Hepatocyte (in vitro differentiated cells): ENCODE measurements at regions not wholly inside any gene's neighbourhood (a gene's known extent, or its start where the extent isn't known, plus 50 kb on each side); places are given as distances from the start of the nearest gene placed in this dataset.

Experiments
- DNase-seq: peaks from one replicate; pipeline ENCODE4 v3.0.0-alpha.2; 2016; ENCODE audit warnings: low spot score
- H2AFZ ChIP-seq: fragments of 200-600 bp; sonication (generic); 2 replicates; pipeline ENCODE4 v1.6.0; 2016; ENCODE audit warnings: antibody characterized with exemption, mild to moderate bottlenecking
- H3K27ac ChIP-seq: fragments of 200-600 bp; sonication (generic); 2 replicates; pipeline ENCODE4 v1.5.1; 2016; ENCODE audit warnings: mild to moderate bottlenecking
- H3K27me3 ChIP-seq: fragments of 200-600 bp; sonication (generic); 2 replicates; pipeline ENCODE4 v1.6.1; 2016
- H3K36me3 ChIP-seq: fragments of 200-600 bp; sonication (generic); replicated peaks from 2 replicates; pipeline ENCODE4 v1.5.1; 2016; ENCODE audit warnings: low read depth; ENCODE audit not compliant: insufficient read depth
- H3K4me1 ChIP-seq: fragments of 200-600 bp; sonication (generic); 2 replicates; pipeline ENCODE4 v1.5.1; 2016; ENCODE audit warnings: mild to moderate bottlenecking, moderate library complexity; ENCODE audit not compliant: insufficient read depth
- H3K4me2 ChIP-seq: fragments of 200-600 bp; sonication (generic); 2 replicates; pipeline ENCODE4 v1.6.0; 2016
- H3K4me3 ChIP-seq: fragments of 200-600 bp; sonication (generic); 2 replicates; pipeline ENCODE4 v1.5.1; 2016; ENCODE audit warnings: mild to moderate bottlenecking
- H3K79me2 ChIP-seq: fragments of 200-600 bp; sonication (generic); 2 replicates; pipeline ENCODE4 v1.6.0; 2017; ENCODE audit warnings: mild to moderate bottlenecking
- H3K9me2 ChIP-seq: fragments of 200-600 bp; sonication (generic); replicated peaks from 2 replicates; pipeline ENCODE4 v1.6.0; 2017; ENCODE audit warnings: mild to moderate bottlenecking; ENCODE audit not compliant: insufficient read depth
- H3K9me3 ChIP-seq: fragments of 200-600 bp; sonication (generic); 2 replicates; pipeline ENCODE4 v1.5.1; 2016; ENCODE audit warnings: low read depth, mild to moderate bottlenecking
- H4K20me1 ChIP-seq: fragments of 200-600 bp; sonication (generic); 2 replicates; pipeline ENCODE4 v1.6.0; 2016; ENCODE audit warnings: mild to moderate bottlenecking; ENCODE audit not compliant: insufficient read depth, poor library complexity, severe bottlenecking
- EZH2 ChIP-seq: fragments of 200-600 bp; sonication (generic); IDR thresholded peaks from 2 replicates; pipeline ENCODE4 v1.6.1; 2016; ENCODE audit warnings: antibody characterized with exemption, mild to moderate bottlenecking, borderline replicate concordance
- EZH2phosphoT487 ChIP-seq: fragments of 200-600 bp; sonication (generic); IDR thresholded peaks from one replicate; pipeline ENCODE4 v1.6.1; 2018; ENCODE audit warnings: antibody characterized with exemption, mild to moderate bottlenecking, low read depth, moderate library complexity; ENCODE audit not compliant: unreplicated experiment, severe bottlenecking
- WGBS: methylation state at CpG from one replicate; pipeline ENCODE4 v1.1.6; 2016; ENCODE audit warnings: low lambda C conversion rate; ENCODE audit errors: missing lambda C conversion rate; 5-methylcytosine and 5-hydroxymethylcytosine counted together
- TF ChIP-seq, protein P1 (sequence below): fragments of 200-600 bp; sonication (generic); IDR thresholded peaks from 2 replicates; pipeline ENCODE4 v1.5.1; 2016; ENCODE audit warnings: antibody characterized with exemption, mild to moderate bottlenecking; ENCODE audit not compliant: poor library complexity

DNA sequence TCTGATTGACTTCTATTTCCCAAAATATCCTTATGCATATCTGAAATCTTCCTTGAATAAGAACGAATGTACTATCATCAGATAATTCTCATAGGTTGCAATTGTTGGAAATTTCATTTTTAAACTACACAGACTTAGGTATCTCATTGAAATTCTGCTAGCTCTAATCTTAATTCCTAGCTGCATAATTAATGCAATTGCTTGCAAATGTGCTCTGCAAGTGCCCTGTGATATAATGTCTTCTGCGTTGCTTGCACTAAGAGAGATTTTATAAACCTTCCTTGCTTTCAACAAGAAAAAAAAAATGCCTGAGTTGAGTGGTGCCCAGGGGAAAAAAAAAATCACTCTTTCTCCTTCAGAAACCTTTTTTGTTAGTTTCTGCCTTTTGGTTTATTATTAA is 354.9 kb downstream of the TFAP2A start:
- Histone ChIP-seq H3K79me2 (no peaks in the 10 kb centered on the region), H3K4me3 (no peak overlapping the region), H3K9me3 (no peaks in the 10 kb centered on the region), H3K4me1 (no peaks in the 10 kb centered on the region), H3K27me3 (no peaks in the 10 kb centered on the region), H3K9me2 (no peaks in the 10 kb centered on the region), H4K20me1 (no peaks in the 10 kb centered on the region), H3K4me2 (no peak overlapping the region), H3K27ac (no peak overlapping the region), H2AFZ (no peak overlapping the region), H3K36me3 (no peaks in the 10 kb centered on the region)
- DNase-seq, result no peak
- WGBS, result 65% methylated on average over 2 of the region's 2 CpGs
- TF ChIP-seq, protein P1, sequence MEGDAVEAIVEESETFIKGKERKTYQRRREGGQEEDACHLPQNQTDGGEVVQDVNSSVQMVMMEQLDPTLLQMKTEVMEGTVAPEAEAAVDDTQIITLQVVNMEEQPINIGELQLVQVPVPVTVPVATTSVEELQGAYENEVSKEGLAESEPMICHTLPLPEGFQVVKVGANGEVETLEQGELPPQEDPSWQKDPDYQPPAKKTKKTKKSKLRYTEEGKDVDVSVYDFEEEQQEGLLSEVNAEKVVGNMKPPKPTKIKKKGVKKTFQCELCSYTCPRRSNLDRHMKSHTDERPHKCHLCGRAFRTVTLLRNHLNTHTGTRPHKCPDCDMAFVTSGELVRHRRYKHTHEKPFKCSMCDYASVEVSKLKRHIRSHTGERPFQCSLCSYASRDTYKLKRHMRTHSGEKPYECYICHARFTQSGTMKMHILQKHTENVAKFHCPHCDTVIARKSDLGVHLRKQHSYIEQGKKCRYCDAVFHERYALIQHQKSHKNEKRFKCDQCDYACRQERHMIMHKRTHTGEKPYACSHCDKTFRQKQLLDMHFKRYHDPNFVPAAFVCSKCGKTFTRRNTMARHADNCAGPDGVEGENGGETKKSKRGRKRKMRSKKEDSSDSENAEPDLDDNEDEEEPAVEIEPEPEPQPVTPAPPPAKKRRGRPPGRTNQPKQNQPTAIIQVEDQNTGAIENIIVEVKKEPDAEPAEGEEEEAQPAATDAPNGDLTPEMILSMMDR, result no peak
- TF ChIP-seq EZH2phosphoT487 (no peak), EZH2 (no peak)

DNA sequence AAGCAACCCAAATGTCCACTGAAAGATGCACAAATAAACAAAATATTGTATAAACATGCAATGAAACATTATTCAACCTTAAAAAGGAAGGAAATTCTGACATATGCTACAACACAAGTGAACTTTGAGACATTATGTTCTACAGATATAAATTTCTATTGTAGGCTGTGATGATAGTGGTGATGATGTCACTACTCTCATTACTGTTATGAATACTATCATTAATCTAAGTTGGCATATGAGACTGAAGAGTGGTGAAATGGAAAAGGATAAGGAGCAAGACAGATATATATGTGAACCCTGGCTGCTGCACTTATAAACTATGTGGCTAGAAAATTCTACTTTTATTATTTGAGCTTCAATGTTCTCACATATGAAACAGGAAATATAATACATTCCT is 360.2 kb downstream of the TFAP2A start:
- no peaks in the 10 kb centered on the region for H3K27me3 ChIP-seq
- TF ChIP-seq, protein P1, result no peak
- TF ChIP-seq EZH2phosphoT487 (no peak), EZH2 (no peak)

DNA sequence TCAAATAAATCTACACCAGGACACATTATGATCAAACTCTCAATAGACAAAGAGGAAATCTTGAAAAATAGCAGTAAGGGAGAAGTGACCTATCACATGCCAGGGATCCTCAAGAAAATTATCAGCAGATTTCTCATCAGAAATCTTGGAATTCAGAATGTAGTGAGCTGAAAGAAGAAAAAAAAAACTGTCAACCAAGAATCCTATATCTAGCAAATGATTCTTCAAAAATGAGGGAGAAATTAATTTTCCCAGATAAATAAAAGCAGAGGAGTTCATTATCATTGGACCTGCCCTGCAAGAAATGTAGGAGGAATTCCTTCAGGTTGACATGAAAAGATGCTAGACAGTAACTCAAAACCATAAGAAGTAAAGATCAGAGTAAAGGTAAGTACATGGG is 363.6 kb downstream of the TFAP2A start:
- no peak for TF ChIP-seq EZH2
- no peak for TF ChIP-seq EZH2phosphoT487
- TF ChIP-seq, protein P1, result no peak
- H3K27ac ChIP-seq, result no peak overlapping the region
- DNase-seq, result no peak
- H4K20me1 ChIP-seq, result no peaks in the 10 kb centered on the region
- H3K4me1 ChIP-seq, result peaks cover 6% of the 10 kb centered on the region
- no peak overlapping the region for H3K4me2 ChIP-seq
- H3K79me2 ChIP-seq, result no peaks in the 10 kb centered on the region
- H3K36me3 ChIP-seq, result no peaks in the 10 kb centered on the region
- no peak overlapping the region for H2AFZ ChIP-seq
- no peaks in the 10 kb centered on the region for H3K27me3 ChIP-seq
- H3K9me3 ChIP-seq, result peaks cover 10% of the 10 kb centered on the region
- no peaks in the 10 kb centered on the region for H3K9me2 ChIP-seq
- no peak overlapping the region for H3K4me3 ChIP-seq

More for the DNA sequence above, 360.2 kb downstream of the TFAP2A start:
- Histone ChIP-seq H3K27ac (no peak overlapping the region), H3K9me2 (no peaks in the 10 kb centered on the region), H2AFZ (no peak overlapping the region), H3K4me2 (no peak overlapping the region), H3K4me1 (no peaks in the 10 kb centered on the region), H3K79me2 (no peaks in the 10 kb centered on the region), H4K20me1 (no peaks in the 10 kb centered on the region), H3K9me3 (peaks cover 10% of the 10 kb centered on the region), H3K36me3 (no peaks in the 10 kb centered on the region), H3K4me3 (no peak overlapping the region)
- DNase-seq, result no peak
